ENCODE measurements at regions not wholly inside any gene's neighbourhood (a gene's known extent, or its start where the extent isn't known, plus 50 kb on each side); places are given as distances from the start of the nearest gene placed in this dataset.

DNA sequence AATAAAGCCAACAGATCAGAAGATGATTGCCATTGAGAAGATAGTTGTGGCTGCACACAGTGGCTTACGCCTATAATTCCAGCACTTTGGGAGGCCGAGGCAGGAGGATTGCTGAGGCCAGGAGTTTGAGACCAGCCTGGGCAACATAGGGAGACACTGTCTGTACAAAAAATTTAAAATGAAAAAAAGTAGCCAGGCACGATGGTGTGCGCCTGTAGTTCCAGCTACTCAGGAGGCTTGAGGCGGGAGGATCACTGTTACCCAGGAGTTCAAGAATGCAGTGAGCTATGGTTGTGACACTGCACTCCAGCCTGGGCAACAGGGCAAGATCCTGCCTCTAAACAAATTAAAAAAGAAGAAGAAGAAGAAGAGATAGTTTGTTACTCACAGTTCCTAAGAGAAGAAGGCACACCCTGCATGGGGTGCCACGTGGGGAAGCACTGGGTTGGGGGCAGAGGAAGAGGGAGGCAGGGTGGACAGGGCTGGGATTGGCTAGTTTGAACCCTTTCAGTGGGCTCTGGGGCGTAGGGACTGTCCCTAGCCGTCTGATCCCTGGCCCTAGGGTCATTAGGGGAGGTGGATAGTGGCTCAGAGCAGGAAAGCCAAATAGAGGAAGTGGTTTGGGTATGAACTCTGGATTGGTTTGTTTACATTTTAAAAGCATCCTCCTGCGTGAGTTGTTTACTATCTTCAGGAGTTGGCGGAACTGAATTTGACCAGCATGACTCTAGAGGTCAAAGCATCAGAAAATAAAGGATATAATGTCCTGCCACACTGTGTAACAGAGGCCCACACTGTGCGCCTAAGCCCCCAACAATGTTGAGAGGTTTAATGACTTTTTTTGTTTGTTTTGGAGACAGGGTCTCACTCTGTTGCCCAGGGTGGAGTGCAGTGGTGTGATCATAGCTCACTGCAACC, 60.5 kb upstream of the MEDAG start:
- no peak for DNase-seq

DNA sequence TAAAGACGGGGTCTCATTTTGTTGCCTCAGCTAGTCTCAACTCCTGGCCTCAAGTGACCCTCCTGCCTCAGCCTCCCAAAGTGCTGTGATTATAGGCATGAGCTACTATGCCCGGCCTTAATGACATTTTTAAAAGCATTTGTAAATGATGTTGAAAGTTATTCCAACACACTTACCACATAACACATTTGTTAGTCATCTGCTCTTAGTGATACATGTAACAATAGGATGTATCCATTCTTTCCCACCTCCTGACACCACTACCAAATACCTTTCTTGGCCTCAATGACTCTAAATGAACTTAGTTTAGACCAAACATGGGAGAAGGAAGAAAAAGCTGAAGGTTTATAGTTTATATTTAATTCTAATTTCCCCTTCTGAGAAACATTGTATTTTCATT, 59.8 kb upstream of the MEDAG start:
- no peak for DNase-seq

DNA sequence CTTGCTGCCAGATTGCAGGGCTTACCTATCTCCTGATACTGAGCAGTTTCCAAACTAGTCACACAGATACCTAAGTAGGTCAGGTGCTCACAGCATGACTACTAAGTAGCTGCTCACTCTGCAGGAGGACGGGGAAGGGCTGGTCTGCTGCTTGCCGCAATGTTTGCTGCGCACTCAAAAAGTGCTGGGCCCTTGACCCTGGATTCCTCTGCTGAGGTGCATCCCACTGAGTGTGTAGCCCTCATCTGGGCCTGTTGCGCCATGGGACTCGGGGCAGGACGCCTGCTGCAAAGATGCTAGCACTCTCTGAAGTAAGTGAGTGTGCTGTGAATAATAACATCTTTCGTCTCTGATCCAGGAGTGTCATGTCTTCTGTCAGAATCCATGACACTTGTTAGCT, 59.2 kb upstream of the MEDAG start:
- DNase-seq = peak; percentile 20

DNA sequence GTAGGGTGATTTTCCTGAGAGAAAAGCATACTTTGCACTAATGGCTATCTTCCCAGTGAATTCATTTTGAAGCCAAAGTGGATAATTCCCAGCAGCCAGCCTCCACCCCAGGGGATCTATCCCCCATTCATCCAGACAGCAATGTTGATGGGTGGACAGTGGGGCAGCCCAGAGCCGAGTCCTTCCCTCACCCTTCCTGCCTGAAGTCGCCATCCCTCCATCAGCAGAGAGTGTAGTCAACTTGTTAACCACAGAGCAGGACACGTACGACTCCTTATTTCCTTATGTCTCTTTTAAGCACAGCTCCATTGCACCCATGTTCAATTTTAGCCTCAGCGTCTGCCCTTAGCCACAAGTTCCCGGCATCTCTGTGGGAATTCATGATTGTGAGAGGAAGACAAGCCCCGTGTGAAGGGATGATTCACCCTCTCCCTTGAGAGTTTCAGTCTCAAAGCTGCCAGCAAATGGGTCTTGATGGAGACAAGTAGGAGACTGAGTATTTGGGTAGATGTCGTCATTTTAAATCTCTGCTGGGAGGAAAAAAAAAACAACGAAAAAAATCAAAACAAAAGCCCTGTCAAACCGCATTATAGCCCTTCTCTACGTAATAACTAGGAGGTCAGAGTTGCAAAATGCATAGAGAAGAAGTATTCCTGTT, 58.3 kb upstream of the MEDAG start:
- DNase-seq = peak; percentile 21

DNA sequence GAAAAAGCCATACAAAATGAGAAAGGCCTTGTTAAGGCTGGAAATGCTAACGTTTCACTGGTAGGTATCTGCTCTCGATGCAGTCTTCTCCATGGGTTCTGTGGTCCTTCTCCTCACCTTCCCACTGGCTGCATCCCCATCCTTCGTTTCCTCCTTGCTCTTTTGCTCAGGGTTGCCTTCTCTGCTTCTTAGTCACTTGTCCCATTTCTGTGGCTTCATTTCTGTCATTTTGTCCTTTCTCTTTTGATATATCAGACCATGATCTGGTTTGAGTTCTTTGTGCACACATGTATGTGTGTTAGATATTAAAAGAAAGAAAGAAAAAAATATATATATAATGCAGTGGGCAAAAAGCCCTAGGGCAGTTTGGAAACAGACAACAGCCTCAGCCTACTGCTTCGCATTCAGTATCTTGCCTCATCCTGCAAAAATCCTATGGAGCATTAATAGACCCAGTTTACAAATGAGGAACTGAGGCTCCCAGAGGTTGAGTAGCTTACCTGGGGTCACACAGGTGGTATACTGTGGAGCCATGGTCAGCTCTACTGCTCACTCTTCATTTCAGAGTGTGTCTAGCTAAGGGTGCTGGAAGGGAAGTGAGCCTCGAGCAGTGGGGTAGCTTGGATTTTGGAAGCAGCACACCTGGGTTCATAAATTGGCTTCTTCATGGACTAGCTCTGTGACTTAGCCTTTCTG, 57.6 kb upstream of the MEDAG start:
- no peak for DNase-seq

DNA sequence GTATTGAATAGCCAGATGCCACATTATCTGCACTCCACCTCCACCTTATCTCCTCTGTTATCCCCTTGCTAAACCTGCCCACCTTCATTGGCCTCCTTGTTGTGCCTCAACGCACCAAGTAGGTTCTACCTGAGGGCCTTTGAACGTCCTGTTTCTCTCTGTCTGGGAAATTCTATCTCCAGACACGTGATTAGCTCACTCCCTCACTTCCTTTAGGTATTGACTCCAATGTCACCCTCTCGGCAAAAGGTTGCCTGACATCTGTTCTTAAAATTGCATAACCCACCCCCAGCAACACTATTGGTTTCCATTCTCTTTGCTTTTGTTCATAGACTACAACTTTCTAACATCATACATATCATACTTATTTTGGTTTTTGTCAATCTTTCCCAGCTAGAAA, 56.5 kb upstream of the MEDAG start:
- no peak for DNase-seq

DNA sequence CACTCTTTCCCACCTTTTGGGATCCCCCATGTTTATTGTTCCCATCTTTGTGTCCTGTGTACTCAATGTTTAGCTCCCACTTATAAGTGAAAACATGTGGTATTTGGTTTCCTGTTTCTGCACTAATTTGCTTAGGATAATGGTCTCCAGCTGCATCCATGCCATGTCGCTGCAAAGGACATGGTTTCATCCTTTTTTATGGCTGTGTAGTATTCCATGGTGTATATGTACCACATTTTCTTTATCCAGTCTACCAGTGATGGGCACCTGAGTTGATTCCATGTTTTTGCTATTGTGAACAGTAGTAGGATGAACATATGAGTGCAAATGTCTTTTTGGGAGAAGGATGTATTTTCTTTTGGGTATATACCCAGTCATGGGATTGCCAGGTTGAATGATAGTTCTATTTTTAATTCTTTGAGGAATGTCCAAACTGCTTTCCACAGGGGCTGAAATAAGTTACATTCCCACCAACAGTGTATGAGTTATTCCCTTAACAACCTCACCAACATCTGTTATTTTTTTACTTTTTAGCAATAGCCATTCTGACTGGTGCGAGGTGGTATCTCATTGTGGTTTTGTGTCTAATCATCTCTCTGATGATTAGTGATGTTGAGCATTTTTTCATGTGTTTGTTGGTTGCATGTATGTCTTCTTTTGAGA, 55.7 kb upstream of the MEDAG start:
- DNase-seq = no peak

DNA sequence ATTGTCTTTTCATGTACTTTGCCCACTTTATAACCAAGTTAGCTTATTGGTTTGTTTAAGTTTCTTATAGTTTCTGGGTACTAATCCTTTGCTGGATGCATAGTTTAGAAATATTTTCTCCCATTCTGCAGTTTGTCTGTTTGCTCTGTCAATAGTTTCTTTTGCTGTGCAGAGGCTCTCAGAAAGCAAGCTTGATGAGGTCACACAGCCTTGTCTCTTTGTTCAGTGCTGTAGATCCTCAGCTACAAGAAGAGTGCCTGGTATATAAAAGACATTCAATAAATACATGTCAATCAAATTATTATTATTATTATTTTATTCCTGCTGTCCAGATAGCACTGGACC, 55.2 kb upstream of the MEDAG start:
- DNase-seq = no peak

DNA sequence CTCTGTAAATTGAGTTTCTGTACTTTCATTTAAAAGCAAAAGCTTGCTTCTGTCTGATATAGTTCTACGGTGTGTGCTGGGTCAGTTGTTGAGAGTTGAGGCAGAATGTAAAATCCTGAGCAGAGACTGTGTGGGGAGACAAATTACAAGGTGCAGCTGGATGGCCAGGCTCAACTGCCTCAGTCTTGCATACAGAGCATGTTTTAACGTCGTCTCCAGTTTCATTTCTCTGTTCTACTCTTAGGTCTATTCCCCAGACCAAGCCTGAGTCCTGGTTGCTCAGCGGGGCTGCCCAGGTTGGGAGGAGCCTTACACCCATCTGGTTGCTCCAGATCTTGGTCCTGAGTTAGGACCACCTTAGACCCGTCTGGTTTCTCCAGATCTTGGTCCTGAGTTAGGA, 54.4 kb upstream of the MEDAG start:
- no peak for DNase-seq

DNA sequence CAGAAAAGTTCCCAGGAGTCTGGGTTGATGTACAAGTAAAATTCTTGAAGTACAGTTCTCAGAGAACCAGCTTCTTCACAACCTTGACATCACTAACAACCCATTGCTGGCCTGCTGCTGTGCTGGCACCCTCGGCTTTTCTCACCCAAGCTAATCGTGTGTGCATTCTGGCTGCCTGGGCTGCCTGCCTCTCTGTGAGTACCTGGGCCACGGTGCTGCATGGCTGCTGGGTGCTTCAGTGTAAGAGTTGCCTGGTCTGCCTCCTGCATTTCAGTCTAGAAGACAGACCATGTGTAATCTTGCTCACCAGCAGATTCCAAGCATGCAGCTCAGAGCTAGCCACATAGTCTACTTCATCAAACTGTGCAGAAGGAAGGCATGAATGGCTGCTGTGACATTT, 50.5 kb upstream of the MEDAG start:
- no peak for DNase-seq

DNA sequence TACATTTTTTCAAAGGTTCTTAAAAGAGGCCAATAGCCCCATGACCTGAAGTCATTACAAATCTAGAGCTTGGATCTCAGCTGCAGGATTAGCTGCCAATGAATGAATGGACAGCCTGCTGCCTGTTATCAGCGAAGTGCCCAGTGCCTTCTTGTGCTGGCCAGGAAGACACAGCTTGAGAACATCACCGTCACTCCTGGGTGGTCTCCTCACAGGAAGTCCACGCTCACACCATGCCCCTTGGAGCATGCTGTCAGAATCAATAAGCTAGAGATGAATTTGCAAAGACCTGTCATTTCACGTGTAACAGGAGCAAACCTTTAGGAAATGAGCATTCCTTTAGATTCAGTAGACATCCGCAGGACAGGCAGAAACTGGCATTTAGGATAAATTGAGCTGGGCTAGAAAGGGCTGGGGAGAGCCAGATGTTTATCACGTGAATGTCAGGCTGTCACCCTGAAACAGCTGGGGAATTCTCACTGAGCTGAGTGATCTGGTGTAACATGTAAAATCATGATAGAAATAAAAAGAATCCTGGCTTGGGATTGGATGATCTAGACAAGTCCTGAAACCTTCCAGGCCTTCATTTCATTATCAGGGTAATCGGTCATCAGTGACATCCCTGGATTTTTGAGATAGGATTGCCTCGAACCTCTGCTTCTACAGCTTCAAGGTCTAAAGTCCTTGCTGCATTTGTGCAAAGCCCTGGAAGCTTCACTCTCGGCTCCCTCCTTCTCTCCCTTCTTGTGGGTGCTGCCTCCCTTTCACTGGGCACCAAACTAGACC, 49.9 kb upstream of the MEDAG start:
- DNase-seq = no peak
